GM23248 (cell line): ENCODE measurements at regions not wholly inside any gene's neighbourhood (a gene's known extent, or its start where the extent isn't known, plus 50 kb on each side); places are given as distances from the start of the nearest gene placed in this dataset.

Experiments
- EZH2 ChIP-seq: fragments of 200-600 bp; sonication (generic); IDR thresholded peaks from 2 replicates; pipeline ENCODE4 v1.6.1; 2018; ENCODE audit warnings: antibody characterized with exemption, mild to moderate bottlenecking; ENCODE audit not compliant: insufficient read depth, poor library complexity, severe bottlenecking
- EZH2phosphoT487 ChIP-seq: fragments of 200-600 bp; sonication (generic); IDR thresholded peaks from 2 replicates; pipeline ENCODE4 v1.6.1; 2018; ENCODE audit warnings: antibody characterized with exemption, moderate library complexity, mild to moderate bottlenecking, low read depth; ENCODE audit not compliant: insufficient read depth

- TF ChIP-seq EZH2phosphoT487 (no peak), EZH2 (no peak)
Measured at GRCh38 chr9:108521063-108521590, 334.7 kb downstream of the ACTL7B start.
